NCI-H345 treated with DMSO at 0.1 percent for 48 hours (cell line): ENCODE measurements at regions not wholly inside any gene's neighbourhood (a gene's known extent, or its start where the extent isn't known, plus 50 kb on each side); places are given as distances from the start of the nearest gene placed in this dataset.

Source experiments
- DNase-seq: peaks from one replicate; lab custom pipeline; 2025; ENCODE audit not compliant: unreplicated experiment; lab: John Stamatoyannopoulos, UW

DNA sequence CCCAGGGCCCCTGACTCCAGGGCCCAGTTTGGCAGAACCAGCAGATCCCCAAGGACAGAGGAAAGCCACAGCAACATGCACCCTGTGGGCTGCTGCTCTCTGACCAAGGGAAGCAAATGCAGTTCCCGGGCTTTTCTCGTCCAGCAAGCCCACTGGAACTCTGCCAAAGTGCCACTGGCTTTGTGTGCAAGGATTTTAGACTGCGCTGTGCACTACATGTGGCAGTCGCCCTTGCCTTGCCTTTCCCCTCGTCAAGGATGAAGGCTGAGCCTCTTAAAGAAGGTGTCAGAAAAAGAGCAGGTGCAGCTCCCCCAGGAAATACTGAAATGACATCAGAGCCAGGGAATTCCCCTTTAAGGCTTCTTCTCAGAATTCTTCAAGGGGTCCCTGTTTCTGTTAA, 199.2 kb downstream of the TFCP2L1 start:
- peak; percentile 27 for DNase-seq

DNA sequence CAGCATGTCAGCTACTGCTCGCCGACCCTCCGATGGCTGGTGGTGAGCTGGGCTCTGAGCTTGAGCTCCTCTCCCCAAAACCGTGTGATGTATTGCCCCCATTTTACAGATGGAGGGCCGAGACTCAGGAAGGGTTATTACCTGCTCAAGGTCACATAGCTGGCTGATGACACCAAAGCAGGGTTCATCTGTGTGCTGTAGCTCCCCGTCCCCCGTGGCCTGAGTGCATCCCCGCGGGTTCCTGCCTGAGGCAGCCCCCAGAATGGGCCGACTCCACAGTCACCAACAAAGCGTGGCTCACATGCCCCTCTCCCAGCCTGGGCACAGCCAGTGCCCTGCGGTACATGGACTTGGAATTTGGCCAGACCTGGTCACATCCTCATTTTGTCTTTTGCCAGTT, 198.6 kb downstream of the TFCP2L1 start:
- no peak for DNase-seq

DNA sequence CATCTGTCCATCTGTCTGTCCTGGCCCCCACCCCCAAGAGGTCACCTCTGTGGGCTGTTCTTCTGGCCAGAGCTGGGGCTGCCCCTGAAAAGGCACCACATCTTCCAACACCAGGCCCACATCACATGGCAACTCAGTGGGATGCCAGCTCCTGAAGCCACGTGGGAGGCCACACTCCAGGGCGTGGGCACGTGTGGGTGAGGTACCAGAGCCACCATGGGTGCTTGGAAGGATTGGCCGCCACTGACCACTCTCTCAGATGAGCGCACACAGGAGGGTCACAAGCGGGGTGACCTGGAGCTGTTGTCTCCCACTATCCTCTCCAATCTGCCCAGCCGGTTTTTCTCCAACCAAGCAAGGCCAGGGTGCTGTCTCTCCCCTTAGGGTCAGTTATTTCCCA, 197.9 kb downstream of the TFCP2L1 start:
- no peak for DNase-seq

DNA sequence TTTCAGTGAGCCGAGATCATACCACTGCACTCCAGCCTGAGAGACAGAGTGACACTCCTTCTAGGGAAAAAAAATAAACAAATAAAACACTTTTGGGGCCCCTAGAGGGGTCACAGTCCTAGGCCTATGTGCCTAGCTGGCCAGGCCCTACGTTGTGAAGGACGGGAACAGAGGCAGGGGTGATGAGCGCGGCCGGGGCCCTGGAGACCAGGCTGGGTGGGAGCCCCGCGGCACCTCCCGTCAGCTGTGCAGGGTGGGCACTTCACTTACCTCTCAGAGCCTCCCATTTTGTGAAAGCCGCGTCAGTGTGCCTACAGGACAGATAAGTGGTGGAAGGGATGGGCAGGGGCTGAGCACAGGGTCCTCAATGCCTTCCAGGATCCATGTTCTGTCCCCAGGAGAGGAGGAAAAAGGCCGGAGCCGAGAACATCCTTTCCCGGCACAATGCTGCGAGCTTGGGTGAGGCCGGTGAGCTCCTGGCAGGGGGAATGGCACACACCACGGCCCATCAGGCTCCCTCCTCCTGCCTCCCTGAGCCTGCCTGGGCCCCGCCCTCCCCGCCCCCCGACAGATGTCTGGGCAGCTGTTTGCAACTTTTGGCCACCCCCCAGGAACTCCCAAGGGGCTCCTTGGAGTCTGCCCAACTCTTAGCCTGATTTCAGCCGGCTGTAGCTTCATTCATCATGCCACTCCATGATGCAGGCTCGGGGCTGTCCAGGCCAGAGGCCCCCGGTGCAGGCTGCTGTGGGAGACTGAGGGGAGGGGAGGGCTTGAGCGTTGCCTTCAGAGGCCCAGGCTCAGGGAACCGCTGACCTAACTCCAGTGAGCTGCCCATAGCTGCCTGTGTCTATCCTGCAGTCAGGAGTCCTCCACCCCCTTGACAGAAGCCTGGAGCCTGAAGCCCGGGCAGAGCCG, 196.5 kb downstream of the TFCP2L1 start:
- no peak for DNase-seq

DNA sequence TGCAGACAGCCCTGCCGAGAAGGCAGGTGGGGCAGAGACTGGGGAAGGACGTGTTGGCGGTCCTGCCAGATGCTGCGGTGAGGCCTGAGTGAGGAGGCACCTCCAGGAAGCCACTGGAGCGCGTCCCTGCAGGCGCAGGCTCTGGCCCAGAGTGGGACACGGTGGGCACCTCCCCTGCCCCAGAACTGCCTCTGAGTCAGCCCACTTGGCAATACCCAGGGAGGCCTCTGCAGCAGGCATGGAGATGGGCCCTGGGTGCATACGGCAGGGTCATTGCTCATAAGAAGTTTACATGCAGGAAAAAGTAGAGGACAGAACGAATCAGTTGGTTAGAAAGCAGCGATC, 195.9 kb downstream of the TFCP2L1 start:
- no peak for DNase-seq

DNA sequence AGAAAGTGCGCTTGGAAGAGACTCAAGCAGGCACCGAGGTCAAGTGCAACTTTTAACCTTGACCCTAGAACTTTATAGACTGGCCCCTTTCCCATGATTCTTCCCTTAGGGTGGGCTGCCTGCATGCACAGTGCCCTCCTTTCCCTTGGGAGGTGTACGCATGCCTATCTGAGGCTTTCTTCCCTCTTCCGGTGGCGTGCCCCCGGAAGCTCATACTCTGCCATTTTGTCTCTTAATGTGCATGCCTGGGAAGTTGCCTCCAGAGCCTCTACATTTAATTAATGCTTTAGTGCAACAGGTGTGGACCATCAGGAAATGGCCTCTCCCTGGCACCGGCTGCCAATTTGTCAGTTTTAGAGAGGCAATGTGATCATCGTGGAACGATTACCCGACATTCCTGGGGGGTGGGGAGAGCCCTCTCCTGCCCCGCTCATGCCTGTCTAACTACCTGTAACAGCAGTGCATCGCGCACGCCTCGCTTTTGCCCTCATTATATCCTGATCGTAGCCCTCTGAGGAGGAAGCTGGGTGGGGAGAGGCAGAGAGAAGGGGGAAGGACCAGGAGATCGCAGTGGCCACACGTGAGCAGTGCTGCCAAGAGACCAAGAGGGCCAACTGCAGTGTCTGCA, 194.8 kb downstream of the TFCP2L1 start:
- DNase-seq, result no peak

DNA sequence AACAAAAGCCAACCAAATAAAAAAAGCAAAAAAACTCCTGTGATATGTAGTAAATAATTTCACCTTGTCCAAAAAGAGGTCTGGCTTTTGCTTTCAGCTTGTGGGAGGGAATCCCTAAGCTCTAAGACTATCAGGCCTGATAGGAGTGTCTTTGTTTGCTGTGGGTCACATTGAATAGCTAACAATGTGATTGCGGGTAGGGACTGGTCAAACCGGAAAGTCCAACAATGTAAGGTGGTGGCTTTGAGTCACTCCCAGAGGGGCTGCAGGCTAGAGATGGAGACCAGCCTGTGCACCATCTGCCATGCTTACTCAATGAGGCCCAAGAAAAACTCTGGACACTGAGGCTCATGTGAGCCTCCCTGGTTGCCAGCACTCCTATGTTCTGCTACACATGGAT, 192.9 kb downstream of the TFCP2L1 start:
- no peak for DNase-seq

DNA sequence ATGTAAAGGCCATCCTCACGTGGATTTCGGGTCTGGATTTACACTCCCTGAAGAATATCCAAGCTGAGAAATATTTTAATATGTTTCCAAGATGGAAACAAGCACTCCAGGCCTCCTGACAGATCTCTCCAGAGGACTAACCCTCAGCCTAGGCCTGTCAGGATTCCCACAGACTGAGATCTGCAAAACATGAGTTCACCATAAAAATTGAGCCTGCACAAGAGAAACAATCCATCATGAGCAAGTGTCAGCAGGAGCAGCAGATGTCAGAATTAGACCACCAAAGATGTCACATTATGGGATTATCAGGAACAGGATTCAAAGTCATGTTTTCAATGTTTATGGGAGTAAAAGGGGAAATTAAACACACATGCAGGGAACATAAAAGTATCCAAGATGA, 191.3 kb downstream of the TFCP2L1 start:
- DNase-seq, result no peak

DNA sequence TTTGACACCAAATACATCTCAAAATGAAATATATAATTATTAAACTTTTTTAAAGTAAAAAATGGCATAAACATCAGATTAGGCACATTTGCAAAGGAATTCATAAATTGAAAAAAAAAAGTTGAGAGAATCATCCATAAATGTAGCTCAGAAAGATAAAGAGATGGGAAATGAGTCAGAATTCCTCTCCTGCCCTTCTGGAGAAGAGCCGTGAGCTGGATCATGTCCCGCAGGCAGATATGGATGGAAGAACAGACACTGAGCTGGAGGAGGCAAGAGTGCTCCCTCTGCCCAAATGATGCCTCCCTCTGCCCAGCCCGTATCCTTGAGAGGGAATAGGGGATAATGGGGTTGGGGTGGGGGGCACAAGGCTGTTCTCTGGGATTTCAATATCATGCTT, 190.9 kb downstream of the TFCP2L1 start:
- no peak for DNase-seq

DNA sequence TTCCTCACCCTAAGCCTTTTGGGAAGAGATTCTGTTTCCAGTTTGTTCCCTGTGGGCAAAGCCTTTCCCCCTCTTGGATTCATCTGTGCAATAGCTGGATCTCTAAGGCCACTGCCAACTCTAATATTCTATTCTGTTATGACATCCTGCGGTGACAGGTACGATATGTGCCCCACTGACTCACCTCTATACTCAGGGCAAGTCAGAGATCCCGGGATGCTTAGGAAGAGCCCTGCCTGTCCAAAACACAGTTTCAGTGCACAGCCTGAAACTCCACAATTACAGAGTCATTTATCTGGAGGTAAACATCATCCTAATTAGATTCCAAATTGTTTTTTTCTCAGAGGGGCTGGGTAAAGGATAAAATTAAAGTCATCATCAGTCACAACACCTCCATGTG, 190.2 kb downstream of the TFCP2L1 start:
- DNase-seq, result no peak

DNA sequence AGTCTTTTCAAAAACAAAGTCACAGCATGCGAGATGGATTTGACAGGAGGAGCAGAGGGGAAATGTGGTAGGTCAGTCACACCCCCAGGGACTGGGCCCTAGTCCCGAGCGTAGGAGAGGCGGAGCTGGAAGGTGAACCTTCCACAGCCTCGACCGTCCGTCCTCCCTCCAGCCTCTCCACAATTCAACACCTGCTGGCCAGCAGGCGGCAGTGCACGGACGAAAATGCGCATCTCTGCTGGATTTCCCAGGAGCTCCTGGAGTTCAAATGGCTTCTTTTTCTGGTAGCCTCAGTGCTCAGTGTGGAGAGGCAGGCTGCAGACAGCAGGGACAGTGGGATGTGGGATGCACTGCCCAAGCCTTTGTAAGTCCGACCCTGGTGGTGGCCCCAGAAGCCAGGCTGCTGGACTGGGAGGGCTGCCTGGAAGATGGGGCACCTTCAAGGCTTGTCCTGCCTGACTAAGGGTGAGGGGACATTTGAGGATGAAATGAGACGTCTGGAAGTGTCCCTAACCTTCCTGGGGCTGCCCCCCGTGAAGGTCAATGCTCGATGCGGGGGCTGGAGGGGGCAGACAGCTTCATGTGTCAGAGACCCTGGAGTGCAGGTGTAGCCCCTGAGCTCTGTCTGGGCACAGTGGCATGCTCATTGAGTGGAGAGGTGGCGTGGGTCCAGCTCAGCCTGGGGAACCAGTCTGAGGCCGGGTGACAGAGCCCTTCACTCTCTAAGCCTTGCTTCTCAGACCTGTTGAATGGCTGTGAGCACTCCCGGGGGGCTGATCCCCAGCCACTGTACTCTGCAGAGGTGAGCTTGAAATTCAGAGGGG, 189.5 kb downstream of the TFCP2L1 start:
- DNase-seq, result peak; percentile 39

DNA sequence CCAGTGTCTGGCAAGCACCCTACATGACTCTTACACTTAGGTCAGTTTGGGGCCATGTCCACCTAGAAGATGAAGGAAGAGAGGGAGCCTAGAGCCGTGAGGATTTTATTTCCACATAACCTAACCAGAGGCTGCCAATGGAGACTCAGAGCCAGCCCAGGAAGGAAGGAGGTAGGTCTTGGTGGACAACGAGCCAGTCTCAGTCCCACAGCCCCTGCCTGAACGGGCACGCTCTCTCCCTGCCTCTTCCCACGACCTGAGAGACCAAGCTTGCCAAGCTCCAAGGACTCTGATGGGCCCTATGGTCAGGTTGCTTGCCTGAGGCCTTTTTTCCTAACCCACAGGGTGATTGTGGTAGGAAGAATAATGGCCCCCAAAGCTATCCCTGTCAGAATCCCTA, 188.4 kb downstream of the TFCP2L1 start:
- DNase-seq, result no peak

DNA sequence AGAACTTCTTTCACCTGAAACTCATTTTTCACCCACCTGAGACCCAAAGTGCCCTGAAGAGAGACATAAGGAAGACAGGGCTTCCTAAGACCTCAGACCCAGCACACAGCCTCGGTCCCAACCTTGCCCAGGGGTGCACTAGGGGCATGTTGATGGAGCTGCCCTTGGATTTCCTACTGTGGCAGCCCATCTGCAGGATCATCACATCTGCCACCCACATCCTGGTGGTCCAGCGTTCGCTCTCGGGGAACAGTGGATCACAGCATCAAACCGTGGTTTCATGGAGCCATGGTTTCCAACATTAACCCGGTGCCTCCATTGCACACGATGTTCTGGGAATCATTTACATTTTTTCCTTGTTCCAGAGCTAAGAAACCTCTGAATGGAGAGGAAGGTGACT, 186.4 kb downstream of the TFCP2L1 start:
- no peak for DNase-seq

DNA sequence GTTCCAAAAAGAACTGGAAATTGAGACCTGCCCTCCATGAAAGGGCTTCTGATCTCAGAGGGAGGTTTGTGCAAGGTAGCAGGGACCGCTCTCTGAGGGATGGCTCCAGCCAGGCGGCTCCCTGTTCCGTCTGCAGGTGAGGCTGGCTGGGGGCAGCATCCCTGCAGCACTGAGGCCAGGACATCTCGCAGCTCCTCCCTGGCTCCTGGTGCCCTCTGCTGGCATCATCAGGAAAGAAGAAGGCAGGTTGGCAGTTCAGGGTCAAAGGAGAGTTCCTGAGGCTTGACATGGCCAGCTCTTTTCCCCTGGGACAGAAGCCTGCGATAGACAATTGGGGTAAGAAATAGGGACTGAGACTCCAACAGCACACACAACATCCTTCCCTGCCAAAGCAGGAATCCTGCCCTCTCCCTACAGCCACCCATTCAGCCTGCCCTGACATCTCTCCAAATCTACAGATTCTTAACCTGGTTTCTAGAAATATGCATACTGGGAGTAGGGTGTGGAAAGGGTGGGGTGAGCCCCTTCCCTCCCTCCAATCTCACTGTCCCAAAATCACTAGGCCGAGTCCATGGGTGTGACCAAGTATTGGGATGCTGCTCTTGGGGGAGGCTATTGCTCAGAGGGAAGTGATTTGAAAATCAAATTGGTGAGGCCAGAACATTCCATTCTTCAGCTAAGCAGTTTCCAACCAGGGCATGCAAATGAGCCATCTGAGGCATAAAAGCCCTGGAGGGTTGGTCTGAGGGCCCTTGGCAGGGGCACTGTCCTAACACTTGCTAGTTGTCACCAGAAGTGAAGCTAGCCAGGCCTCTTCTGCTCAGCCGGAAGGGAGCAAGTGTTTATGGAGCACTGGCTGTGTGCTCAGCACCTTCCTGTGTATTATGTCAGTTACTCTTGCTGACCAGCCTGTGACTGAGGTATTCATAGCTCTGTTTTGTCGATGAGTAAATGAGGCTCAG, 185.4 kb downstream of the TFCP2L1 start:
- DNase-seq, result no peak

DNA sequence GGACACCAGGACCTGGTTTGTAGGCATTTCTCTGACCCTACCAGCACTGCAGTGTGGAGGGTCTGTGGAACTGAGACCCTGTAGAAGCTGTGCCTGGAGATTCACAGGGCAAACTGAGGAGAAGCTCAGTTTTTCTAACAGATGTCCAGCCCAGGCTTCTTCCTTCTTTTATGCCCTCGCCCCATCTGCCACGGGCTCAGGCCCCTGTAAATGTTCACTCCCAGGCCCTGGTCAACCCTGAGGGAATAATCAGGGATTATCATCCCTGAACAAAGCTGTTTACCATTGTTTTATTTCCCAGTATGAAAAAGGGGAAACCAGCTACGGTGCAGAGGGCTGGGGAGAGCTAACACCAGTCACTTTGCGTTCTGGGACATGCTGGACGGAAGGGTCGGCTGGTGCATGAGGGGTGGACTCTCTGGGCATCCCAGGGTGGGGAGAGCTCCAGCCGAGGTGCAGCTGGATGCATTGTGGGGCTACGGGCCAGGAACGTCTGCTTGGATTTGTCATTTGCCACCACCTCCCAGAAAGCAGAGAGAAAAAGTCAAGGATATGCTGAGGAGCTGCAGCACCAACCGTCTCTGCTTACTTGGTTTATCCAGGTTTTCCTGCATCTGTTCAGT, 183.8 kb downstream of the TFCP2L1 start:
- no peak for DNase-seq

DNA sequence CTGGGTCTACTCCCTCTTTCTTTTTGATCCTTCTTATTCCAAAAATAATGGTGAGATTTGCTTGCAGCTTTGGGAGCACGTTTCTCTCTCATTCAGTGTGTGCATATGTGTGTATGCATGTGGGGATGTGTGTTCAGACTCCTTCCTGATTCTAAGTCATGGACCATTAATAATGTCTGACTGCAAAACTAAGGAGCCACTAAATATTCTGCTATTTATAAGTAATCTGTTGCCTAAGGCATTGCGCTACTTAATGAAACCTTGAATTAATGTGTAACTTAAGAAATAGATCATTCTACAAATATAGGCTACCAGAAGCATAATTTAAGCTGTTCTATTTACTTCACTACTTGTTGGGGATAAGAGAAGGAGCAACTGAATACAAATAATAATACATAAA, 182.1 kb downstream of the TFCP2L1 start:
- DNase-seq, result no peak

DNA sequence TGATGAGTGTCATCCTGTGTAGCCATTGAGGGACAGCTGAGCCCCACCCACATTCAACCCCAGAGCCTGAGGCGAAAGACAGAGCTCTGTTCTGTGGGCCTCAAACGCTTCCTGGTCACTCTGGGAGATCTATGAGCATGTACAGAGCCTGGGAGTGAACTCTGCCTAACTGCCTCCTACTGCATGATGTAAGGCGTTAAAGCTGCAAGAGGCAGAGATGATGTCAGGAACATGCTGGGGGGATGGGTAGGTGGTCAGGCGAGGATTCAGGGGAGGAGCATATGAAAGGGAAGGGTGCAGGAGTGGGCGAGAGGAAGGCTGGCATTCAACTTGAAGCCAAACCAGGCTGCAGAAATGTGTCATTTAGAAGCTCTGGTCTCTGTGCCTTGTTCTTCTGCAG, 181.0 kb downstream of the TFCP2L1 start:
- DNase-seq, result no peak

DNA sequence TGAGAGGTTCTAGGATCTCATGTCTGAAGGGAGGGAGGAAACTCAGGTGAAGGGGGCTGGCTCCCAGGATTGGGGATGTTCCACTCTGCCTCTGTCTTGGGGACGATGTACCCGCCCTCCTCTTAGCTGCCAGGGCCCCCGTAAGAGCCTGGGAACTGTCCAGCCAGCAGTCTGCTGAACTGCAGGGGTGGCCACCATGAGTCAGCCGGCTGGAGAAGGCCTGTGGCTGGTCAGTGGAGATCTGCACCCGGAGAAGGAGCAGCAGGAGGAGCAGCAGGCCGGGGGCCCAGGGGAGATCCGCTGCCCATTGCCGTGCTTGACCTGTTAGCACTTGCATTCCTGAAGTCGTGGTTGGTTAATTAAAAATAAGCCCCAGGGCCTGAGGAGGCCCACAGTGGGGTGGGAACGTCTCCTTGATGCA, 180.3 kb downstream of the TFCP2L1 start:
- no peak for DNase-seq

DNA sequence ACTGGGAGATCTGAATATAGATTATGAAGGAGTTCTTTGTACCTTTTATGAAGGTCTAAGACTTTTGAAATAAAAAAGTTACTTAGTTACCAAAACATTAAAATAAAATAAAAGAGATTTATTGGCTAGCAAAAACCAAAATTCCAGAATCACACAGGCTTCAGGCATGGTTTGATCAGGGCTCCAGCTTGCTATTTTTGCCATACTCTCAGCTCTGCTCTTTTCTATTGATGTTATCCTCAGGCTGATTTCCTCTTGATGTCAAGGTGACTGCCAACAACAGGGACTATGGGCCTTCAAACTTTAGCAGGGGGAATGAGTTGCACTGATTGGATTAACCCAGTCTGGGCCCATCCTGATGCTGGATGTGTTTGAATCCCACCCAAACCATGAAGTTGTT, 174.1 kb downstream of the TFCP2L1 start:
- no peak for DNase-seq

DNA sequence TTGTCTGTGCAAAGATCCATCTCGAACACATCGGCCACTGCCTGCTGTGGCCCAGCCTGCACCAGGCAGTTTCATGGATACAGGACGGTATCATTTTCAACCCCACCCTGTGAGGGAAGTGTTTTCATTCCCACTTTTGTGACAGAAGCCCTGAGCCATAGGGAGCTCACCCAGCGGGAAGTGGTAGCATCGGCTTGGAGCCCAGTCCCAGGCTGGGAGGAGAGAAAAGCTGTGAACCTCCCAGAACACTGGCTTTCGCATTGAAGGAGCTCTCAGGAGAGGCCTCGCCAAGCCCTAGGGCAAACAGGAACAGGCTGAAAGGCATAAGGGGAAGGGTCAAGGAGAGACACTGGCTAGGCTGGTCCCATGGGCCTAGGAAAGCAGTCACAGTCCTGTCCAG, 166.1 kb downstream of the TFCP2L1 start:
- no peak for DNase-seq
